H54 (cell line): ENCODE measurements at regions not wholly inside any gene's neighbourhood (a gene's known extent, or its start where the extent isn't known, plus 50 kb on each side); places are given as distances from the start of the nearest gene placed in this dataset.
"Not testable (repeated sequence)": the region's sequence is repeated elsewhere in the genome, so short reads cannot be mapped to it uniquely, and the experiment has no call there.

Experiments
- DNase-seq: peaks from one replicate; pipeline ENCODE4 v3.0.0; 2011; ENCODE audit warnings: low spot score, mixed read lengths; ENCODE audit not compliant: insufficient read length
- FAIRE-seq: peaks from 3 replicates; lab custom pipeline; 2011; peaks lifted over from hg19 to GRCh38; lab: Jason Lieb, UNC
- POLR2A ChIP-seq: IDR thresholded peaks from 2 replicates; pipeline ENCODE4 v1.6.1; 2011; ENCODE audit warnings: low read depth, mild to moderate bottlenecking, low read length

GRCh38 chr6:10201606-10202510 is 213.0 kb downstream of the TFAP2A start:
- TF ChIP-seq POLR2A = no peak
- FAIRE-seq (no peak), DNase-seq (no peak)

GRCh38 chr6:10196090-10196489 is 218.8 kb downstream of the TFAP2A start:
- DNase-seq (no peak), FAIRE-seq (no peak)
- TF ChIP-seq POLR2A = no peak

GRCh38 chr6:10194816-10195672 is 219.8 kb downstream of the TFAP2A start:
- TF ChIP-seq POLR2A = no peak
- FAIRE-seq (no peak), DNase-seq (no peak)

- TF ChIP-seq POLR2A = no peak
- no peak for FAIRE-seq
- no peak for DNase-seq
Observed at GRCh38 chr6:10193321-10193720, 221.6 kb downstream of the TFAP2A start.

GRCh38 chr6:10190042-10190441 is 224.8 kb downstream of the TFAP2A start:
- TF ChIP-seq POLR2A = no peak
- FAIRE-seq (no peak), DNase-seq (no peak)

GRCh38 chr6:10184371-10185227 is 230.3 kb downstream of the TFAP2A start:
- no peak for FAIRE-seq

DNA sequence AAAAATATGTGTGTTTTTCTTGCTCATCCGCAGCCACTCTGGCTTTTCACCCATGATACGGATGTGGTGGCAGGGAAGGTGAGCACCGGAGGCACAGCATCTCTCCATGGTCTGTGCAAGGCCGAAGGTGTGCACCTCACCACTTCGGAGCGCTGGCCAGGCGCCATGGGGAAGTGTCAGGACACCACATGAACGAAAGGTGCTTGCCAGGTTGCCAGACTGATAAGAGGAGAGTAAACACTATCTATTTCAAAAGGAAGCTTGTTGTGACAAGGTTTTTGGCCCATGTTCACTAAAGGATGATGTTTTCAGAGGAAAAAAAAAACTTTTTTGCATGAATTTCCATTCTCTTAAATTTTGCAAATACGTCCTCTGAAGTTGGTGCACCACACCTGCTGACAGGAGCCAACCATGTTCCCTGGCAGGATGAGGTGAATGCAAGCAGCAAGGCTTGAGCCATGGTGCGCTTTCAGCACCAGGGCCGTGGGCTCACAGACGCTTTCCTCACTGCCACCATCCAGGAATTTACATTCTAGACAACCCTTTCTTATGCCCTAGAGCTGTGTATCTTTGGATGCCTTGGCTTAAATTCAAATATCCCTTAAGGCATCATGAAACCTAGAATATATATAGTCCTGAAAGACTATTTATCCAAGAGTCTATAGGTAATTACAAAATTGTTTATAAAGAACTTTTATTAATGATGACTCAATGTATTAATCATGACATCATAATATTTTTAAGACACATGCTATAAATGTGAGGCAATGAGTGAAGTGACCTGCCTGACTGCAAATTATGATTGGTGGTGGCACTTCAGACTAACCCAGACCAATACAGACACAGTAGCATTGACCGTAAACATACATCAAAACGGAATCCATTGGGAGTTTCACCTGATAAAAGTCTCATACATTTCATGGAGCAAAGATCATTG is 234.5 kb downstream of the TFAP2A start:
- no peak for DNase-seq
- no peak for FAIRE-seq
- TF ChIP-seq POLR2A = no peak

More at GRCh38 chr6:10184371-10185227, 230.3 kb downstream of the TFAP2A start:
- no peak for DNase-seq
- no peak for TF ChIP-seq POLR2A

- DNase-seq (peak; percentile 53), FAIRE-seq (peak; percentile 94)
- no peak for TF ChIP-seq POLR2A
Observed at GRCh38 chr6:10177704-10178103, 237.2 kb downstream of the TFAP2A start.

DNA sequence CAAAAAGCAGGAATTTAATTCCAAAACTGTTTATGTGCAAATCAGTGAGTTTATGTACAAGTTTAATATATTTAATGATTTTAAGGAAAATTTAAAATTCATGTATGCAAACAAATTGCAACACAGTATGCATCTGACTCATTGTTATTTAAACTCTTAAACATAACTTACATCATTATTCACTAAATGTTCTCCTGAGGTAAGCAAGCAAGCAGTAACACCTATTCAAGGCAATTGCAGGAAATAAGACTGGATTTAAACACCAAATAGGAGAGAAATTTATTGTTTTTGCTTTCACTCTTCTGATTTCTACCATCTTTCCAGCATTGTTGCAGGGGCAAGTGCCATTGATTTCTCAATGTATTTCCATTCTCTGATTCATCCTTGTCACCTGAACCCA is 239.5 kb downstream of the TFAP2A start:
- TF ChIP-seq POLR2A = no peak
- DNase-seq (no peak), FAIRE-seq (no peak)

DNA sequence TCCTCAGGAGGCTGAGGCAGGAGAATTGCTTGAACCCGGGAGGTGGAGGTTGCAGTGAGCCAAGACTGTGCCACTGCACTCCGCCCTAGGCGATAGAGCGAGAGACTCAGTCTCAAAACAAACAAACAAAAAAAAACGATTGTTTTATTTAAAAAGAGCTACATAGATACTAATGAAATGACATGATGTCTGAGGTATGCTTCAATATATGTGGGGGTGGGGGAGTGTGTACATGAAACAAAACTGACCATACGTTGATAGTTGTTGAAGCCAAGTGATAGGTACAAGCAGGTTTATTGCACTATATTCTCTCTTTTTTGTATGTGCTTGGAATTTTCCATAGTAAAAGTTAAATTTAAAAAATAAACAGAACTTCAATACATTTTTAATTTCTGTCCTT is 240.1 kb downstream of the TFAP2A start:
- DNase-seq = no peak
- TF ChIP-seq POLR2A = no peak
- no peak for FAIRE-seq

DNA sequence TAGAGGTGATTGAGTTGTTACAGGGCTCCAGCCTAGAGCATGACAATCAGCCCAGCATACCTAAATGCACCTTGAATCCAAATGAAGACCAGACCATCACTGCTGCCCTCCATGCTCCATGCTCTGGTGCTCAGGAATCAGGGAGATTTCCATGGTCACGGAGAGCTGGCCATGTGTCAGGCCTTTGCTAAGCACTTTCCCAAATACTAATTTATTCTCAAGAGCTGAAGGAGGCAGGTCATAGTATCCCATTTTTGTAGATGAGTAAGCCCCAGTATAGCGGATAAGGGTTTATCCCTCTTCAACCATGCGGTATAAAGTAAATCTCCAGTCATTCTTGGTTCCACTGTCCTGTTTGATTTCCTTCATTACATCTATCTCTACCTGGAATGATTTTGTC is 240.8 kb downstream of the TFAP2A start:
- TF ChIP-seq POLR2A = no peak
- FAIRE-seq (no peak), DNase-seq (no peak)

GRCh38 chr6:10171706-10172105 is 243.2 kb downstream of the TFAP2A start:
- DNase-seq, FAIRE-seq: not testable (repeated sequence)
